ENCODE measurements at regions not wholly inside any gene's neighbourhood (a gene's known extent, or its start where the extent isn't known, plus 50 kb on each side); places are given as distances from the start of the nearest gene placed in this dataset.

GRCh38 chr10:28926932-28927331 is 249.6 kb downstream of the BAMBI start:
- no peak overlapping the region for H3K4me3 Mint-ChIP-seq
- no peaks in the 10 kb centered on the region for H3K4me1 Mint-ChIP-seq

GRCh38 chr10:28928484-28928883 is 251.2 kb downstream of the BAMBI start:
- Mint-ChIP-seq H3K4me1 (no peaks in the 10 kb centered on the region), H3K27me3 (peaks cover 9% of the 10 kb centered on the region), H3K36me3 (ENCODE audit: low read depth) (no peaks in the 10 kb centered on the region), H3K27ac (no peak overlapping the region), H3K9me3 (ENCODE audit: low read depth) (peaks cover under 1% of the 10 kb centered on the region), H3K4me3 (no peak overlapping the region)
- DNase-seq (no peak), ATAC-seq (no peak)
- CTCF ChIA-PET, result no interaction called here
- intact Hi-C loops (cut with DNase I, micrococcal nuclease), result no loop called here
- POLR2A ChIA-PET, result no interaction called here

More at GRCh38 chr10:28926932-28927331, 249.6 kb downstream of the BAMBI start:
- no peaks in the 10 kb centered on the region for H3K9me3 Mint-ChIP-seq (ENCODE audit: low read depth)
- intact Hi-C loops (cut with DNase I, micrococcal nuclease), result no loop called here
- no peaks in the 10 kb centered on the region for H3K36me3 Mint-ChIP-seq (ENCODE audit: low read depth)
- POLR2A ChIA-PET, result no interaction called here
- DNase-seq, result no peak
- no peak for ATAC-seq
- H3K27ac Mint-ChIP-seq, result no peak overlapping the region
- H3K27me3 Mint-ChIP-seq, result peaks cover 9% of the 10 kb centered on the region
- CTCF ChIA-PET, result no interaction called here

- ATAC-seq (no peak), DNase-seq (no peak)
- Mint-ChIP-seq H3K4me1 (no peaks in the 10 kb centered on the region), H3K4me3 (no peak overlapping the region), H3K27me3 (peaks cover 7% of the 10 kb centered on the region), H3K36me3 (ENCODE audit: low read depth) (no peaks in the 10 kb centered on the region), H3K9me3 (ENCODE audit: low read depth) (peaks cover 4% of the 10 kb centered on the region), H3K27ac (no peak overlapping the region)
- intact Hi-C loops (cut with DNase I, micrococcal nuclease), result no loop called here
- ChIA-PET POLR2A (no interaction called here), CTCF (no interaction called here)
These were observed 252.6 kb downstream of the BAMBI start for GRCh38 chr10:28929942-28930341.

GRCh38 chr10:28930514-28931495 is 253.5 kb downstream of the BAMBI start:
- H3K4me1 Mint-ChIP-seq, result no peaks in the 10 kb centered on the region
- intact Hi-C loops (cut with DNase I, micrococcal nuclease), result no loop called here
- no peak overlapping the region for H3K4me3 Mint-ChIP-seq
- POLR2A ChIA-PET, result no interaction called here
- H3K27me3 Mint-ChIP-seq, result peaks cover 7% of the 10 kb centered on the region
- H3K36me3 Mint-ChIP-seq (ENCODE audit: low read depth), result no peaks in the 10 kb centered on the region
- no peak overlapping the region for H3K27ac Mint-ChIP-seq
- peaks cover 4% of the 10 kb centered on the region for H3K9me3 Mint-ChIP-seq (ENCODE audit: low read depth)
- CTCF ChIA-PET, result interaction anchor here (0.6 kb wide), 1 partner anchor 570 kb away, joined by 3 read pairs; no protein-coding TSS in a partner anchor
- no peak for ATAC-seq
- DNase-seq, result no peak

GRCh38 chr10:28935061-28935460 is 257.7 kb downstream of the BAMBI start:
- CTCF ChIA-PET, result no interaction called here
- Mint-ChIP-seq H3K9me3 (ENCODE audit: low read depth) (peaks cover 4% of the 10 kb centered on the region), H3K4me3 (no peak overlapping the region), H3K27ac (no peak overlapping the region), H3K36me3 (ENCODE audit: low read depth) (no peaks in the 10 kb centered on the region), H3K4me1 (no peaks in the 10 kb centered on the region), H3K27me3 (peaks cover 2% of the 10 kb centered on the region)
- POLR2A ChIA-PET, result no interaction called here
- intact Hi-C loops (cut with DNase I, micrococcal nuclease), result no loop called here
- no peak for DNase-seq
- no peak for ATAC-seq

GRCh38 chr10:28937959-28938358 is 260.6 kb downstream of the BAMBI start:
- Mint-ChIP-seq H3K9me3 (ENCODE audit: low read depth) (peaks cover 4% of the 10 kb centered on the region), H3K36me3 (ENCODE audit: low read depth) (no peaks in the 10 kb centered on the region), H3K4me3 (no peak overlapping the region), H3K4me1 (no peaks in the 10 kb centered on the region), H3K27ac (no peak overlapping the region), H3K27me3 (peaks cover 2% of the 10 kb centered on the region)
- intact Hi-C loops (cut with DNase I, micrococcal nuclease), result no loop called here
- ChIA-PET CTCF (interaction anchor here (0.6 to 1.7 kb wide), 2 partner anchors 18 to 75 kb away, joined by 3 to 4 read pairs; no protein-coding TSS in a partner anchor), POLR2A (no interaction called here)
- DNase-seq (no peak), ATAC-seq (no peak)

- ChIA-PET POLR2A (no interaction called here), CTCF (no interaction called here)
- H3K4me1 Mint-ChIP-seq, result no peaks in the 10 kb centered on the region
These were observed 261.4 kb downstream of the BAMBI start for GRCh38 chr10:28938745-28939144.

GRCh38 chr10:28939281-28940157 is 262.2 kb downstream of the BAMBI start:
- POLR2A ChIA-PET, result no interaction called here
- intact Hi-C loops (cut with DNase I, micrococcal nuclease), result no loop called here

More at GRCh38 chr10:28938745-28939144, 261.4 kb downstream of the BAMBI start:
- Mint-ChIP-seq H3K27me3 (peaks cover 2% of the 10 kb centered on the region), H3K27ac (no peak overlapping the region), H3K36me3 (ENCODE audit: low read depth) (no peaks in the 10 kb centered on the region), H3K4me3 (no peak overlapping the region), H3K9me3 (ENCODE audit: low read depth) (peaks cover under 1% of the 10 kb centered on the region)
- ATAC-seq (no peak), DNase-seq (no peak)
- intact Hi-C loops (cut with DNase I, micrococcal nuclease), result no loop called here

GRCh38 chr10:28940158-28940888 is 263.0 kb downstream of the BAMBI start:
- no peak for DNase-seq
- peaks cover 2% of the 10 kb centered on the region for H3K27me3 Mint-ChIP-seq
- ChIA-PET CTCF (no interaction called here), POLR2A (no interaction called here)
- H3K9me3 Mint-ChIP-seq (ENCODE audit: low read depth), result peaks cover 6% of the 10 kb centered on the region
- no peaks in the 10 kb centered on the region for H3K4me1 Mint-ChIP-seq
- intact Hi-C loops (cut with DNase I, micrococcal nuclease), result no loop called here
- H3K4me3 Mint-ChIP-seq, result no peak overlapping the region
- H3K27ac Mint-ChIP-seq, result no peak overlapping the region
- no peaks in the 10 kb centered on the region for H3K36me3 Mint-ChIP-seq (ENCODE audit: low read depth)
- no peak for ATAC-seq

More at GRCh38 chr10:28939281-28940157, 262.2 kb downstream of the BAMBI start:
- no peak overlapping the region for H3K4me3 Mint-ChIP-seq
- no peak for ATAC-seq
- no peak for DNase-seq
- CTCF ChIA-PET, result no interaction called here
- H3K27me3 Mint-ChIP-seq, result peaks cover 2% of the 10 kb centered on the region
- no peaks in the 10 kb centered on the region for H3K4me1 Mint-ChIP-seq
- no peaks in the 10 kb centered on the region for H3K9me3 Mint-ChIP-seq (ENCODE audit: low read depth)
- H3K36me3 Mint-ChIP-seq (ENCODE audit: low read depth), result no peaks in the 10 kb centered on the region
- H3K27ac Mint-ChIP-seq, result no peak overlapping the region

GRCh38 chr10:28942012-28942411 is 264.7 kb downstream of the BAMBI start:
- Mint-ChIP-seq H3K9me3 (ENCODE audit: low read depth) (peaks cover 6% of the 10 kb centered on the region), H3K27me3 (peaks cover 4% of the 10 kb centered on the region), H3K27ac (no peak overlapping the region), H3K4me1 (no peaks in the 10 kb centered on the region), H3K4me3 (no peak overlapping the region), H3K36me3 (ENCODE audit: low read depth) (no peaks in the 10 kb centered on the region)
- intact Hi-C loops (cut with DNase I, micrococcal nuclease), result no loop called here
- ChIA-PET CTCF (no interaction called here), POLR2A (no interaction called here)
- ATAC-seq (no peak), DNase-seq (no peak)

GRCh38 chr10:28945959-28946358 is 268.6 kb downstream of the BAMBI start:
- no peak for DNase-seq
- intact Hi-C loops (cut with DNase I, micrococcal nuclease), result no loop called here
- Mint-ChIP-seq H3K9me3 (ENCODE audit: low read depth) (peaks cover 6% of the 10 kb centered on the region), H3K4me3 (no peak overlapping the region), H3K27ac (no peak overlapping the region), H3K27me3 (peaks cover 14% of the 10 kb centered on the region), H3K4me1 (no peaks in the 10 kb centered on the region), H3K36me3 (ENCODE audit: low read depth) (no peaks in the 10 kb centered on the region)
- CTCF ChIA-PET, result interaction anchor here (1.0 kb wide), 1 partner anchor 25 kb away, joined by 5 read pairs; no protein-coding TSS in a partner anchor
- ATAC-seq, result no peak
- POLR2A ChIA-PET, result no interaction called here
